Ascending aorta (tissue), 2 donors: ENCODE measurements at regions not wholly inside any gene's neighbourhood (a gene's known extent, or its start where the extent isn't known, plus 50 kb on each side); places are given as distances from the start of the nearest gene placed in this dataset.

Source experiments
- DNase-seq, 2 donors: peaks; one replicate each; pipeline ENCODE4 v3.0.0-alpha.2; 2019; ENCODE audit warnings: low spot score in 2 of 2
- H3K27ac ChIP-seq, 2 donors: fragments of 200-600 bp; sonication (generic); one replicate each; pipeline ENCODE4 v1.5.1; 2016 to 2017; ENCODE audit warnings: mild to moderate bottlenecking in 1 of 2
- H3K27me3 ChIP-seq: fragments of 200-600 bp; sonication (generic); one replicate; pipeline ENCODE4 v1.5.1; 2017
- H3K36me3 ChIP-seq, 2 donors: fragments of 200-600 bp; sonication (generic); one replicate each; pipeline ENCODE4 v1.5.1; 2016
- H3K4me1 ChIP-seq, 2 donors: fragments of 200-600 bp; sonication (generic); one replicate each; pipeline ENCODE4 v1.5.1; 2016 to 2017; ENCODE audit warnings: mild to moderate bottlenecking in 1 of 2
- H3K4me3 ChIP-seq, 2 donors: fragments of 200-600 bp; sonication (generic); one replicate each; pipeline ENCODE4 v1.5.1; 2016 to 2017; ENCODE audit warnings: mild to moderate bottlenecking in 1 of 2
- H3K9me3 ChIP-seq, 2 donors: fragments of 200-600 bp; sonication (generic); one replicate each; pipeline ENCODE4 v1.5.1; 2016
- intact Hi-C: fragments of 100-400 bp; cut with DNase I; formaldehyde crosslinking; loops from one replicate; pipeline ENCODE4 v1.15.1; 2023
- TF ChIP-seq, protein P1 (sequence below), 3 experiments: fragments of 200-600 bp in 2 of 3; fragments of 450-650 bp in 1 of 3; sonication (generic) in 2 of 3; IDR thresholded peaks; one replicate each; pipeline ENCODE4 v1.5.1; 2016 to 2019; ENCODE audit warnings: antibody characterized with exemption in 3 of 3, mild to moderate bottlenecking in 1 of 3, moderate library complexity in 1 of 3

DNA sequence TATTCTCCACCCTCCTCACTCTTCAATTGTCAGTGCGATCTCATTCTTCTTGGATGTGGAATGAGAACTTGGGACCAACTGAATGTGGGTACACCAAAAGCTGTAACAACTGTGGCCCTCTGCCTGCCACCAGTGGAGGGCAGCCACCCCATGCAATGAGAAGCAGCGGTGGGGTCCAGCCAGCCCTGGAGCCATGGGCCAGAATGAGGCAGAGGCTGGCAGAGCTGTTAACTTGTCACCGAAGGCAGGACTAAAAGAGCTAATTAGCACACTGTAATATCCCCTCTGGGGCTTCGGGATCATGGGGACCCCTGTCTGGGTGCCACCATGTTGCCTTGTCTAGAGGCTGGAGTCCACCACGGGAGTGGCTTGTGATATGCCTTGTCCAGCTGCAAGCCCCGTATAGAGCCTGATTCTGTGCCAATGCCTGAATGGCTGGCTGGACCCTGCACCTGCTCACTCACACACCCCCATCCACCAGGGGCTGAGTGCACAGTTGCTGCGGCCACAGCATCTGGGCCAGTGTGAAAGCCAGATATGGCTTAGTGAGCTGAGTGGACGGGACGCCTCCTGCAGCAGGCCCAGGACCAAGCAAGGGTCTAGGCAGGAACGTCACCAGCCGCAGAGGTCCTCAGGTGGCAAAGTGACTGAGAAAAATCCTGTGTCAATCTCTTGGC is 680.5 kb downstream of the DSC3 start:
- no peaks in the 10 kb centered on the region for H3K4me1 ChIP-seq
- H3K9me3 ChIP-seq, result no peaks in the 10 kb centered on the region
- TF ChIP-seq, protein P1, sequence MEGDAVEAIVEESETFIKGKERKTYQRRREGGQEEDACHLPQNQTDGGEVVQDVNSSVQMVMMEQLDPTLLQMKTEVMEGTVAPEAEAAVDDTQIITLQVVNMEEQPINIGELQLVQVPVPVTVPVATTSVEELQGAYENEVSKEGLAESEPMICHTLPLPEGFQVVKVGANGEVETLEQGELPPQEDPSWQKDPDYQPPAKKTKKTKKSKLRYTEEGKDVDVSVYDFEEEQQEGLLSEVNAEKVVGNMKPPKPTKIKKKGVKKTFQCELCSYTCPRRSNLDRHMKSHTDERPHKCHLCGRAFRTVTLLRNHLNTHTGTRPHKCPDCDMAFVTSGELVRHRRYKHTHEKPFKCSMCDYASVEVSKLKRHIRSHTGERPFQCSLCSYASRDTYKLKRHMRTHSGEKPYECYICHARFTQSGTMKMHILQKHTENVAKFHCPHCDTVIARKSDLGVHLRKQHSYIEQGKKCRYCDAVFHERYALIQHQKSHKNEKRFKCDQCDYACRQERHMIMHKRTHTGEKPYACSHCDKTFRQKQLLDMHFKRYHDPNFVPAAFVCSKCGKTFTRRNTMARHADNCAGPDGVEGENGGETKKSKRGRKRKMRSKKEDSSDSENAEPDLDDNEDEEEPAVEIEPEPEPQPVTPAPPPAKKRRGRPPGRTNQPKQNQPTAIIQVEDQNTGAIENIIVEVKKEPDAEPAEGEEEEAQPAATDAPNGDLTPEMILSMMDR (IDR thresholded peaks at IDR 0.05), result no peak
- no peaks in the 10 kb centered on the region for H3K36me3 ChIP-seq
- intact Hi-C loops, result no loop called here
- H3K27ac ChIP-seq, result no peak overlapping the region
- no peak overlapping the region for H3K4me3 ChIP-seq
- no peaks in the 10 kb centered on the region for H3K27me3 ChIP-seq
- DNase-seq, result no peak

DNA sequence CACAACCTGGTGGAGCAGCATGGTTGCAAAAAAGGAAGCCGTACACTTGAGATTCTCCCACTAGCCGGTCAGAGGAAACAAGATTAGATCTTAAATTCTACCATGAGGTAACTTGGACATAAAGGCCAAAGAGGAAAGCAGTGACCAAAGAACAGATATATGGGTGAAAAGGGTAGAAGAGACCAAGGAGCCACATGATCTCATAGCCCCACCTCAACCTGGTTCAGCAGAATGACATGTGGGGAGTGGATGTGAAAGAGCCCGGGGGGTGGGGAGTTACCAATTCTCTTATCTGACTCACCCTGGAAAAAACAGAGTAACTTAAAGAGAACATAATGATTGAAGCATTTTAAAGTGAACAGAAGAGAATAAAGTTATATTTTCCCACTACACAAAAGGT is 683.0 kb downstream of the DSC3 start:
- H3K4me3 ChIP-seq, result no peak overlapping the region
- no peak for DNase-seq
- no peak overlapping the region for H3K27ac ChIP-seq
- no peaks in the 10 kb centered on the region for H3K27me3 ChIP-seq
- H3K4me1 ChIP-seq, result no peaks in the 10 kb centered on the region
- no peaks in the 10 kb centered on the region for H3K9me3 ChIP-seq
- intact Hi-C loops, result no loop called here
- TF ChIP-seq, protein P1 (IDR thresholded peaks at IDR 0.05), result no peak
- no peaks in the 10 kb centered on the region for H3K36me3 ChIP-seq

DNA sequence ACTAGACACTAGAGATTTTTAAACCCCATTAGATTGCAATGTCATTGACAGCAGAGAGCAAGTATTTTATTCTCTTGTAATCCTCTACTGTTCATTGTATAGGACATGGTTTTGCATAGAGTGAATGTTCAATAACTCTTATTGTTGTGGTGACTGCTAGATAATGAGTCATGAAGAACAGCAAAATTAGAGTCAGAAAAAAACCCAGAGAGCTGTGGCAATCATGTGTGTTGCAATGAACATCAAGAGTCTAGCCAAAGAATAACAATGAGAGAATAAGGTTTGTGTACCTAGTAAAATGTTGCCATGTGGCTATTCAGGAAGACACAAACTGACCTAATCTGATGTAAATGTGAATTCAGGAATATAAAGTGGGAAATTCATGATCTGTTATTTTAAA is 684.0 kb downstream of the DSC3 start:
- intact Hi-C loops, result no loop called here
- no peaks in the 10 kb centered on the region for H3K9me3 ChIP-seq
- no peaks in the 10 kb centered on the region for H3K4me1 ChIP-seq
- DNase-seq, result no peak
- TF ChIP-seq, protein P1 (IDR thresholded peaks at IDR 0.05), result no peak
- H3K27me3 ChIP-seq, result no peaks in the 10 kb centered on the region
- H3K36me3 ChIP-seq, result no peaks in the 10 kb centered on the region
- no peak overlapping the region for H3K27ac ChIP-seq
- H3K4me3 ChIP-seq, result no peak overlapping the region

DNA sequence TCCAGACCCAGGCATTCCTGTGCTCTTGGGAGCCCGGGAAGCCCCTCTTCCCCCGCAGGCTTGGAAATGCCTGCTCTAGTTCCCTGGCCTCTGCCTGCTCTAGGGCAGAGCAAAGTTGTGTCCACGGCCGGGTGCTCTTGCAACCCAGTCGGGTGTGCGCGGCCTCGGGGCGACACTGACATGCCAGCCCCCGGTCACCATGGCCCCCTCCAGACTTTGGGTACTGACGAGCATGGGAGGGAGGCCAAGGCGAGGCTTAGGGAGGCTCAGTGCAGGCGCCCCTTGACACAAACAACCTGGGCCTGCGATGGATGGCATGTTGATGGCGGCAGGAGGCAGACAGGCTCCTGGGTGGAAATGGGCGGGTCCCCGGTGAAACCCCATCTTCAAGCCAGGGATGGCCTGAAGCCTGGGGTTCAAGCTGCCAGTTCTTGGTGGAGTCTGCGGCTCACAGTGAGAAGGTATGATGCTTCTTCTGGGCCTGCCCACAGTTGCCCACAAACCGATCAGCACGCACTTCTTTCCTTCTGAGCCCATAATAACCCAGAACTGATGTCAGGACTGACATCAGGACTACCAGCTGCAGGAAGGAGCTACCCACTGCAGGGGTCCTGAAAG is 689.9 kb downstream of the DSC3 start:
- Histone ChIP-seq H3K27ac (no peak overlapping the region), H3K4me1 (no peaks in the 10 kb centered on the region), H3K9me3 (no peaks in the 10 kb centered on the region), H3K4me3 (no peak overlapping the region), H3K36me3 (no peaks in the 10 kb centered on the region), H3K27me3 (no peaks in the 10 kb centered on the region)
- peak in 1 of 2 donors; percentile 56 for DNase-seq
- intact Hi-C loops, result no loop called here
- TF ChIP-seq, protein P1 (IDR thresholded peaks at IDR 0.05), result no peak

DNA sequence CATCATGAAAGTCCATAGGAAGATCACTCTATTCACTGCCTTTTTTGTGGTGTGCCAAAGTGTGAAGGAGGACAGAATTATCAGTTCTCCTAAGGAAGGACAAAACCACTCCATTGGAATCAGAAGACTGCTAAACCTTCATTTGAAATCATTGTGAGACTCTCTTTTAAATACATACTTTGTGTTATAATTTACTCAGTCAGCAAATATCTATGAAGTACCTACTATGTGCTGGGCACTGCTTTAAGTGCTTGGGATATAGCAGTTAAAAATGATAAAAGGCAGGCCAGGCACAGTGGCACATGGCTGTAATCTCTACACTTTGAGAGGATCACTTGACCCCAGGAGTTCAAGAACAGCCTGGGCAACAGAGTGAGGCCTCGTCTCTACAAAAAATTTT is 692.3 kb downstream of the DSC3 start:
- TF ChIP-seq, protein P1 (IDR thresholded peaks at IDR 0.05), result no peak
- H3K9me3 ChIP-seq, result no peaks in the 10 kb centered on the region
- H3K27ac ChIP-seq, result no peak overlapping the region
- DNase-seq, result no peak
- no peaks in the 10 kb centered on the region for H3K4me1 ChIP-seq
- H3K4me3 ChIP-seq, result no peak overlapping the region
- H3K36me3 ChIP-seq, result no peaks in the 10 kb centered on the region
- H3K27me3 ChIP-seq, result no peaks in the 10 kb centered on the region
- intact Hi-C loops, result no loop called here
